GM12873 (cell line): ENCODE measurements at regions not wholly inside any gene's neighbourhood (a gene's known extent, or its start where the extent isn't known, plus 50 kb on each side); places are given as distances from the start of the nearest gene placed in this dataset.

Source experiments
- TF ChIP-seq, protein P1 (sequence below): IDR thresholded peaks from 2 replicates; pipeline ENCODE4 v1.5.1; 2012; ENCODE audit warnings: low read depth, mild to moderate bottlenecking, moderate library complexity, low read length, control low read depth; ENCODE audit not compliant: insufficient read depth; ENCODE audit errors: missing control alignments

DNA sequence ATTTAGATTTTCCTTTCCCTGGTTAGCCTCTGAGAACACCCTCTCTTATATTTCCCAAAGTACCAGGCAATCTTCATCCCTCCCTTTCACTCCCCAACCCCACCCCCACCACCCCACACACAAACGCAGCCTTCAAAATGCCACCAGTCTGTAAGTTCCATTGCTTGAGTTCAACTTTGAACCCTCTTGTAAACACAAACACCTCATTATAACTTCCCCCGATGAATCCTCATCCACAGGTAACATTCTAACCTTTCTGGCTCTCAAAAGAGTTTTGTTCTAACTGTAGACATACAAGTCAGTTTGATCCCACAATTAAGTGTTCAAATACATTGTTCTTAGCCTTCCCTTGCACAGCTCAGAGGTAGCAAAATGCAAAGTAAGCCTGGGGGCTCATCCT lies 199.4 kb upstream of the FOXN3 start:
- TF ChIP-seq, protein P1, sequence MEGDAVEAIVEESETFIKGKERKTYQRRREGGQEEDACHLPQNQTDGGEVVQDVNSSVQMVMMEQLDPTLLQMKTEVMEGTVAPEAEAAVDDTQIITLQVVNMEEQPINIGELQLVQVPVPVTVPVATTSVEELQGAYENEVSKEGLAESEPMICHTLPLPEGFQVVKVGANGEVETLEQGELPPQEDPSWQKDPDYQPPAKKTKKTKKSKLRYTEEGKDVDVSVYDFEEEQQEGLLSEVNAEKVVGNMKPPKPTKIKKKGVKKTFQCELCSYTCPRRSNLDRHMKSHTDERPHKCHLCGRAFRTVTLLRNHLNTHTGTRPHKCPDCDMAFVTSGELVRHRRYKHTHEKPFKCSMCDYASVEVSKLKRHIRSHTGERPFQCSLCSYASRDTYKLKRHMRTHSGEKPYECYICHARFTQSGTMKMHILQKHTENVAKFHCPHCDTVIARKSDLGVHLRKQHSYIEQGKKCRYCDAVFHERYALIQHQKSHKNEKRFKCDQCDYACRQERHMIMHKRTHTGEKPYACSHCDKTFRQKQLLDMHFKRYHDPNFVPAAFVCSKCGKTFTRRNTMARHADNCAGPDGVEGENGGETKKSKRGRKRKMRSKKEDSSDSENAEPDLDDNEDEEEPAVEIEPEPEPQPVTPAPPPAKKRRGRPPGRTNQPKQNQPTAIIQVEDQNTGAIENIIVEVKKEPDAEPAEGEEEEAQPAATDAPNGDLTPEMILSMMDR, result no peak

DNA sequence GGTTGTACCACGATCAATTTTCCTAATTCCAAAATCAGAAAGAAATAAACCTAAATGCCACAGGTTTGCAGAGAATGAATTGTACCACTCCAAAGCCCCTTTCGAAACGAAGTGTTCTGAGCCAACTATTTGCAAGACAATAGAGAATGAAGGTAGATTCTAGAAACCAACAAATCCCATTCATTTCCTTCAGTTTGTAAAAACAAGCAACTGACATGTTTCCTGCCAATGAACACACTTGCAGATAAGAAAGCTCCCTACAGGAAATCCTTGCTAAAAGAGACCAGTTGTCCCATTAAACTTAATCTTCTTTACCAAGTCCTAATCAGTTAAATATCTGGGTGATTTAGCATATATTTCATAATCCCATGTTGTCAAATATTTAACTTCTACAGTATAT lies 198.4 kb upstream of the FOXN3 start:
- TF ChIP-seq, protein P1, result no peak

DNA sequence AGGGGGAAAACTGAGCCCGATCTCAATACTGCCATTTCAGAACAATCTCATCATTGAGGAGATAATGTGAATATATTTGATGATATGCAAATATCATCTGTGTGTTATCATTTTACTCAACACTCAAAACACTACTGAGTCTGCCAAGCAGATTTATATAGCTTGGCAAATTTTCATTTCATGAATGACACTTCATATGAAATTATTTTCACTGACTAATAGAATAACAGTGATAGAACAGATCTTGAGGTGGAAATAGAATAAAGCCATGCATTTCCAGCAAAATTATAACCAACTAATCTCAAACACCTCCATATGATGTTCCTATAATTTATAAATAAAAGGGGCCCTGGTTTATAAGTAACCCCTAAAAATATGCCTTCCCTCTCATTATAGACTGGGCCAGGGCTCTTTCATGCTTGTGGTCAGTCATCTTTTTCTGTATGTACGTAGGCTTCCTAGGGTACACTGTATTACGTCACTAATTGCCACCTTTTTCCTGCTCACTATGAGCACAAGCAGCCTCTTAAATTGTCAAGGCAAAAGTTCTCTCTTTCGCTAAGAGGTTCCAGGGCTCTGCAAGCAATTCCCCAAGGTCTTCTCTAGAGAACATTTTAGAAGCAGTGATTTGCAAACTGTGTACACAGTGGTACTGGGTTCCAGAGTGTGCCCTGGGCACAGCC lies 197.1 kb upstream of the FOXN3 start:
- TF ChIP-seq, protein P1, result no peak

DNA sequence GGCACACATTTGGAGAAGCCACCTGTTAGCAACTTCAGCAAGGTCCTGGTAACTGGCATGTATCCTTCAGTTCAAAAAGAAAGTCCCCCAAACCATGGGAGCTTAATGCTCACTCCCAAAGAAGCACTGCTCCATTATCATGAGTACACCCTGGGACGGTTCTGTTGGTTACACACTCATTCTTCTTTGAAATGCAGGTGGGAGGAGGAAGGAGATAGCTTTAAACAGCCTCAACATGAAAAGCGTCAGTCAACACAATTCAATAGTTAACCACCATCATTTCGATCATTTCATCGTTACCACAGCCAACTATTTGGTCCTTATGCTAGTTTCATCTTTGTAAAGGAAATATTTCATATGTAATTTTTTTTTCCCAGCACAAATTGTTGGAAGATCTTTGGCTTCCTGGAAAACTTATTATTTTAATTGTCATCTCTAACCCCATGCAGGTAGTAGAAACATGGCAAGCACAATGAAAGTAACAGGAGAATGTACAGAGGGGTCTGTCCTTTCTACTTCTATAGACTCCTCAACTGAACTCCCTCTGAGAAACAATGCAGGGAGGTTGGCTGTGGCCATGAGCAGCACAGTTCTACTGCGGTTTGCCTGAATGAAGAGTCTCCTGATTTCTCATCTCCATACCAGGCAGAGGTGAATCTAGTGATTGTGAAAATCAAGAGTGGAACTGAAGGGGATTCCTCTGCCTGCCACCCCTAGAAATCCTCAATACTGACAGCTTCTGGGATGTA lies 196.4 kb upstream of the FOXN3 start:
- TF ChIP-seq, protein P1, result no peak

DNA sequence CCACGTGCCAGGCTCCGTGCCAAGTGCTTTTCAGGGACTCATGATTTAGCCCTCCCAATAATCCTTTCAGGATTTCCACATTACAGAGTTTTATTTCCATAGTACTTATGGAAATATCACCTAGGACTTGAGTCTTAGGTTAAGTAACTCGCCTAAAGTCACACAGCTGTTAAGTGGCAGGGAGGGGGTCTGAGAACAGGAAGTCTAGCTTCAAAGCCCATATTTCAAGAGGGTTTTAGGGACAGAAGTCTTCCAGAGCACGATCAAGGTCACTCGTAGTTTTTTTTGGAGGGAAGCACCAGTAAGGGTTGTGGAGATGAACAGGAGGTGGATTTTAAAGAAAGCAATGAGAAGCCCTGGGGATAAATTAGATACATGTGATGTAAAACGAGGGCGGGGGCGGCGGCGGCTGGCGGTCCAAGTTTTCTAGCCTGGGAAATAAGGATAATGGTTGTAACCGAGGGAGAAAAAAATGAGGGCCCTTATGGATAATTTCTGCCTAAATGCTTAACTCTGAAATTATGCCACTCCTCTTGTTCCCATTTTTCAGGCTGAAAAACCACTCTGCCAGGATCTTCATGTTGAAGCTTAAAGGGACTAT lies 192.6 kb upstream of the FOXN3 start:
- TF ChIP-seq, protein P1, result no peak

DNA sequence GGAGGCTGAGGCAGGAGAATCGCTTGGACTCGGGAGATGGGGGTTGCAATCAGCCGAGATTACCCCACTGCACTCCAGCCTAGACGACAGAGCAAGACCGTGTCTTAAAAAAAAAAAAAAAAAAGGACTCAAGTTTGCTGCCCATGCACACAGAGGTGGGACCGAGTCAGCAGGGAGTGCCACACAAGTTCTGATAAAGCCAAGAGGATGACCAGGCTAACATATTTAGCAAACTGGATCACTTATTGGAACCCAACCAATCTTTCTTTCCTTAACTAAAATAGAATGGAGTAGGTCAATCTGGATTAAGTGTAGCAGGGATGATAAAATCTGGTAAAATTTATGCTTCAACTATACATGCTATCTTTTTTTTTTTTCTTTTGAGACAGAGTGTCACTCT lies 190.4 kb upstream of the FOXN3 start:
- TF ChIP-seq, protein P1, result no peak

DNA sequence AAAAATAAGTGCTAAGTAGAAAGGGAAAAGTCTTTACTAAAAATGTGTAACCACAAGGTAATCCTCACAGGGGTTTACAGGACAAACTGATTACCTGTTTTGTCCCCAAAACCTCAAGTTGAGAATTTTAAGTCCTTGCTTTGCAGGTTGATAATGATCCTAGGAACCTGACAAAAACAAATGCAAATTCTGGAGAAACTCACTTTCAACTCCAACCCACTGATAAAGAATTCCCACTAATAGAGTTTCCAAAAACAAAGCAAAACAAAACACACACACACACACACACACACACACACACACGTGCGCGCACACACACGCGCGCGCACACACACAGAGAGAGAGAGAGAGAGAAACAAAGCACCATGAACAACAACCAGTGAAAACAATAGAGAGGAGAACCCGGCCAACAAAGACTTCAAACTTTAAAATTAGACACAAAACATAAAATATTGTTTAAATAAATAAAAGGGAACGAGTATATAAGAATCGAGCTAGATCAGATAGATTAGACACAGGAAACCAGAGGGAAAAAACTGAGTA lies 187.0 kb upstream of the FOXN3 start:
- TF ChIP-seq, protein P1, result no peak
